HG03469 (cell line): ENCODE measurements at regions not wholly inside any gene's neighbourhood (a gene's known extent, or its start where the extent isn't known, plus 50 kb on each side); places are given as distances from the start of the nearest gene placed in this dataset.
"Not testable (repeated sequence)": the region's sequence is repeated elsewhere in the genome, so short reads cannot be mapped to it uniquely, and the experiment has no call there.

Experiments used
- ATAC-seq: cut with Tn5 transposase; IDR thresholded peaks from one replicate; pipeline ENCODE4 v1.9.1; 2021; ENCODE audit warnings: mild to moderate bottlenecking, moderate library complexity, moderate number of reproducible peaks; ENCODE audit not compliant: unreplicated experiment

DNA sequence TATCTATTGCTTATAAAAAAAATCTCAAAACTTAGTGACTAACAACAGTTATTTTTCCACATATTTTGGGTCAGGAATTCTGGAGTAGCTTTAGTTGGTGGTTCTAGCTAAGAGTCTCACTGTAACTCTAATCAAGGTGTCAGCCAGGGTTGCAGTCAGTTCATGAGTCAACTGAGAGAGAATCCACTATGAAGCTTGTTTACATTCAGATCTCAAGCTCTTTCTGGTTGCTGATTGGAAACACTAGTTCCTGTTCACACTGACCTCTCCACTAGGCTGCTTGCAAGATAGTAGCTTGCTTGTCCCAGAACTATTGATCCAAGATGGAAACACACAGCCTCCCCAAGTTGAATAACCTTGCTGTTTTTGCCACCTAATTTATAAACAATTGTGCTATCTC, 1192.1 kb upstream of the B3GALT2 start:
- no peak for ATAC-seq

DNA sequence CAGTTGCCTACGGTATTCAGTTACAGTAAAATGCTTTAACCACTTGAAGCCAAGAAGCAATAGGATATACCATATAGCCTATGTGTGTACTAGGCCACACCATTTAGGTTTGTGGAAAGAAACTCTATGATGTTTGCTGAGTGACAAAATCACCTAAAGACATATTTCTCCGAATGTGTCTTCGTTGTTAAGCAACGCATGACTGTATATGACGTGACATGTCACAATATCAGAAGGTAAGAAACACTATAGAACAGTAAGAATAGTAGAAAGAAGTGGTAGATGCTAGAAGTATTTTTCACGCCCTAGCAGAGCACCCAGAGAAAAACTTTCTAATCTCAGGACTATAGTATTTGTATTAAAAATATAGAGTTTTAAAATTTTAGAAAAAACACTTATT, 1188.2 kb upstream of the B3GALT2 start:
- no peak for ATAC-seq

DNA sequence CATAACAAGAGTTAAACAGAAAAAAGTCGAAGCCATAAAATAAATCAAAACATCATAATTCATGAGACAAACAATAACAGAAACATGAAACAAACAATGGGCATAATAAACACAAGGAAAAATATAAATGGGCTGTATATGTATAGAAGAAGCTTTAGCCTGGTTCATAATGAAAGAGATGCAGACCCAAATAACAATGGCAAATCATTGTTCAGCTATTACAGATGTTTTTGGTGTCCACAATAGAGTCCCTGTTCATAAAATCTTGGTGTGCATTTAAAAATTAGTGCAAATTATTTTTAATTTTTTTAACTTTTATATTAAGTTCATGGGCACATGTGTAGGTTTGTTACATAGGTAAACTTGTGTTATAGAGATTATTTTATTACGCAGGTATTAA, 1185.9 kb upstream of the B3GALT2 start:
- ATAC-seq, result no peak

DNA sequence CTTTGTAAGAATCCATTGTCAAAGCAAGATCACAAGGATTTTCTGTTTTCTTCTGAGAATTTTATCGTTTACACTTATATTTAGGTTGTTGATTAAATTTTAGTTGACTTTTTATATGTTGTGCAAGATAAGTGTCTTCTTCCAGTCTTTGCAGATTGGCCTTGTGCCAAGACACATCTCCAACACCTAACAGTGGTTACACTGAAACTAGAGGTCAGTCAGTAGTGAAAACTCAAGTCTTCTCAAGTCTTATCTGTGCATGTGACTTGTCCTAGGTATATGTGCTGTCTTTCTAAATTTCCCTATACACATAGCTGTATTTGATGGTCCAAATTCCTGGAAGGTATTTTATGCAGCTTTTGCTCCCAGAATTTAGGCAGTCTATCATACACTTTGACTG, 1183.2 kb upstream of the B3GALT2 start:
- ATAC-seq, result no peak

GRCh38 chr1:194369060-194369459, 1182.6 kb upstream of the B3GALT2 start:
- no peak for ATAC-seq

DNA sequence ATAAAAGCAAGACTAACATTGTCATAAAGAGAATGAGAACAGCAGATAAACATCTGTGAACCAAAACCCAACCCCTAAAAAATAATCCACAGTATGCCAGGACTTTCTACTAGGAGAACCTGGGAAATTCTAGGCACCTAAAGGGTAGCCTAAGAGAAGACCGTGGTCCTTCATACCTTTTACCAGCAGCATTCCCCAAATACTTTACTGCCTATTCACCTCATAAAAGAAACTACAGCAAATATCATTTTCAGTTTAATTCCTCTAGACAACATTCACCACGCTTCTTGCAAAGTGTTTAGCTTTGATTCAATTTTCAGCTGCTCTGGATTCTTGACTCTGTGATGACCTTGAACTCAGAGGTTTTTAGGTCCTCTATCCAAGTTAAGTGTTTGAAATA, 1180.7 kb upstream of the B3GALT2 start:
- no peak for ATAC-seq

- no peak for ATAC-seq
Observed at GRCh38 chr1:194366705-194367104, 1180.3 kb upstream of the B3GALT2 start.

DNA sequence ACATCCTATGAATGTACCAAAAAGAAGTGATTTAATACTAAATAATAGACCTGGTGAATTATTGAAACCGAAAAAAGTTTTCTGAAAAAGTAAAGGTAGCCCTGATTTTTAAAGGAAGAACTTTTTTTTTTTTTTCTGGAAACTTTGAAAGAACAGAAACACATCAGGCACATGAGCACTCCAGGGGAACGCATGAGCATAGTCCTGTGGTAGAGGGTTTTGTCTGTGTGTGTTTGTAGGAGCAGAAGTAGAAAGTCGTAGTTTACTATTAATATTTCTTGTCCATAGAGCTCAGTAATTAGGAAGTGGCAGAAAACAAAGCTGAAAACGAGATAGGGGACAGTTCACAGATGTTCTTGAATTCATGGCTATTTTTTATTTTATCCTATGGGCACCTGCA, 1175.9 kb upstream of the B3GALT2 start:
- no peak for ATAC-seq

GRCh38 chr1:194361374-194362131, 1175.1 kb upstream of the B3GALT2 start:
- ATAC-seq, result no peak

- ATAC-seq, result no peak
Observed at GRCh38 chr1:194358208-194358581, 1171.8 kb upstream of the B3GALT2 start.

DNA sequence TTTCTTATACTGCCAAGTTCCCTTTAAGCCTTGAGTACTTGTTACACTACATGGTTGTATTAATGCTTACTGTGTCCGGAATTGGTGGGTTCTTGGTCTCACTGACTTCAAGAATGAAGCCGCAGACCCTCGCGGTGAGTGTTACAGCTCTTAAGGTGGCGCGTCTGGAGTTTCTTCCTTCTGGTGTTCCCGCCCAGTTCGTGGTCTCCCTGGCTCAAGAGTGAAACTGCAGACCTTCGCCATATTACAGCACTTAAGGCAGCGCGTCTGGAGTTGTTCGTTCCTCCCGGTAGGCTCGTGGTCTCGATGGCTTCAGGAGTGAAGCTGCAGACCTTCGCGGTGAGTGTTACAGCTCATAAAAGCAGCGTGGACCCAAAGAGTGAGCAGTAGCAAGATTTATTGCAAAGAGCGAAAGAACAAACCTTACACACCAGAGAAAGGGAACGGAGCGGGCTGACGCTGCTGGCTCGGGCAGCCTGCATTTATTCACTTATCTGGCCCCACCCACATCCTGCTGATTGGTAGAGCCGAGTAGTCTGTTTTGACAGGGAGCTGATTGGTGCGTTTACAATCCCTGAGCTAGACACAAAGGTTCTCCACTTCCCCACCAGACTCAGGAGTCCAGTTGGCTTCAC, 1171.3 kb upstream of the B3GALT2 start:
- not testable (repeated sequence) for ATAC-seq

DNA sequence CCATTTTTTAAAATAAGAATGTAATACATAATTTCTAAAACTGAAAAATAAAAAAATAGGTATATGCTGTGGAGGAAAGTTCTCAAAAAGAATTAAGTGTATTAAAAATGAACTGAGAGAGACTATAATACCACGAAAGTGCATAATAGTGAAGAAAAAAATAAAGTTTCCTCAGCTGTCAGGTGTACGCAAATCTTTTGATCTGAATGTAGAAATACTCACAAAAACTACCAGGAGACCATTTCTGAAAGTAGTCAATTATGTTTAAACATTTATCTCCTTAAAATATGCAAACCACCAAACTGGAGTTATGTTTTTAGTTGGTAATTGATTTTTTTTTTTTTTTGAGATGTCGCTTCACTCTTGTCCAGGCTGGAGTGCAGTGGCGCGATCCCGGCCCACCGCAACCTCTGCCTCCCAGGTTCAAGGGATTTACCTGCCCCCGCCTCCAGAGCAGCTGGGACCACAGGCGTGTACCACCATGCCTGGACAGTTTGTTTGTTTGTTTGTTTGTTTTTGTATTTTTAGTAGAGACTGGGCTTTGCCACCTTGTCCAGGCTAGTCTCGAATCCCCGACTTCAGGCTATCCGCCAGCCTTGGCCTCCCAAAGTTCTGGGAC, 1169.2 kb upstream of the B3GALT2 start:
- no peak for ATAC-seq

GRCh38 chr1:194353121-194353520, 1166.7 kb upstream of the B3GALT2 start:
- ATAC-seq, result no peak

- no peak for ATAC-seq
Observed at GRCh38 chr1:194347200-194347599, 1160.8 kb upstream of the B3GALT2 start.

- no peak for ATAC-seq
Observed at GRCh38 chr1:194342484-194343262, 1156.3 kb upstream of the B3GALT2 start.

- no peak for ATAC-seq
Observed at GRCh38 chr1:194341587-194341986, 1155.2 kb upstream of the B3GALT2 start.

DNA sequence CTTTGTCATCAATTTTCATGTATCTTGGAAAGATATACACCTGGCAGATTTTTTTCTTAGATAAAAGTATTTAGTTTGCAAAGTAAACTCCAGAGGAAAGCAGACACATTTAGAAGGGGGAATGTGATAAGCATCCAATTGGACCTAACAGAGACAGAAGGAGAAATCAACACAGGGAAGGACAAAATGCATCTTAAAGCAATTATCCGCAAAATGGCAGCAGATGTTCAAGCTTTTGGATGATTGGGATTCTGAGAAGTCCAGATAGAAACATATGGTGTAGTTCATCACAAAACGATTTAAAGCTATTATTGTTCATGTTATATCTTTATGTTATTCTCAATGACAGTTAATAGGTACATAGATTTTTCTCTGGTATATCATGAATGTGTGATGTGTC, 1153.1 kb upstream of the B3GALT2 start:
- ATAC-seq, result no peak

- ATAC-seq, result no peak
Observed at GRCh38 chr1:194338241-194338948, 1152.0 kb upstream of the B3GALT2 start.

- ATAC-seq, result no peak
Observed at GRCh38 chr1:194333240-194333639, 1146.8 kb upstream of the B3GALT2 start.

- no peak for ATAC-seq
Observed at GRCh38 chr1:194331758-194332157, 1145.3 kb upstream of the B3GALT2 start.

DNA sequence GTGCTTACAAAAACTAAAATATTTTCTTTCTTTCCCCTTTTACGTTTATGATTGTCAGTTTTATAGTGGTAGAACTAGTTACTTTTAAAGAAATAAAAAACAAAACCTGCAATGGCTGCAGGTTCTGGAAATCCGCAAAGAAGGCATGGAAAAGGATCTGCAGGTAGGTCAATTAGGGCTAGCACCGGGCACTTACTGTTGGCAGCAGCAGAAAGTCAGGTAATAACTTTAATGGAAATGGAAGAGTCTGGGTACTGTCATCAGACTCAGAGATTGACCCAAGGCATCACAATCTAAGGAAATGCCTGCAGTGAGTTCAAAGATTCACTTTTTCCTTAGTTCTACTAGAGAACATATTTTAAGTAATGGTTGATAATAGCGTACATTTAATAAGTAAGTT, 1136.3 kb upstream of the B3GALT2 start:
- ATAC-seq, result no peak
